CMK (cell line): ENCODE measurements at regions not wholly inside any gene's neighbourhood (a gene's known extent, or its start where the extent isn't known, plus 50 kb on each side); places are given as distances from the start of the nearest gene placed in this dataset.
A peak's percentile ranks its signal among the peaks of the same experiment; 100 is the strongest.

Experiments
- DNase-seq: peaks from one replicate; pipeline ENCODE4 v3.0.0-alpha.2; 2010; ENCODE audit warnings: low read depth

- peak; percentile 46 for DNase-seq
Observed at GRCh38 chr1:189859385-189859977, 618.2 kb downstream of the BRINP3 start.

- no peak for DNase-seq
Observed at GRCh38 chr1:189866606-189867005, 611.1 kb downstream of the BRINP3 start.

GRCh38 chr1:189868021-189868420 is 609.6 kb downstream of the BRINP3 start:
- no peak for DNase-seq

- DNase-seq: no peak
Observed at GRCh38 chr1:189874715-189875435, 602.8 kb downstream of the BRINP3 start.

GRCh38 chr1:189880135-189880534 is 597.5 kb downstream of the BRINP3 start:
- no peak for DNase-seq

- DNase-seq: no peak
Observed at GRCh38 chr1:189899686-189900425, 577.8 kb downstream of the BRINP3 start.

- no peak for DNase-seq
Observed at GRCh38 chr1:189904509-189904908, 573.2 kb downstream of the BRINP3 start.

- DNase-seq: no peak
Observed at GRCh38 chr1:189908113-189908512, 569.6 kb downstream of the BRINP3 start.

- DNase-seq: no peak
Observed at GRCh38 chr1:189921613-189922012, 556.1 kb downstream of the BRINP3 start.

GRCh38 chr1:189927641-189928040 is 550.0 kb downstream of the BRINP3 start:
- no peak for DNase-seq

- no peak for DNase-seq
Observed at GRCh38 chr1:189929501-189930099, 548.1 kb downstream of the BRINP3 start.

GRCh38 chr1:189936861-189937260 is 540.8 kb downstream of the BRINP3 start:
- no peak for DNase-seq

GRCh38 chr1:189939967-189940366 is 537.7 kb downstream of the BRINP3 start:
- no peak for DNase-seq

GRCh38 chr1:189941922-189942321 is 535.7 kb downstream of the BRINP3 start:
- no peak for DNase-seq

- no peak for DNase-seq
Observed at GRCh38 chr1:189958756-189959155, 518.9 kb downstream of the BRINP3 start.

- DNase-seq: no peak
Observed at GRCh38 chr1:189960769-189961168, 516.9 kb downstream of the BRINP3 start.

GRCh38 chr1:189962181-189962580 is 515.5 kb downstream of the BRINP3 start:
- DNase-seq: no peak

- no peak for DNase-seq
Observed at GRCh38 chr1:189970331-189971230, 507.1 kb downstream of the BRINP3 start.

GRCh38 chr1:189971656-189972055 is 506.0 kb downstream of the BRINP3 start:
- DNase-seq: no peak

- no peak for DNase-seq
Observed at GRCh38 chr1:189977184-189977583, 500.5 kb downstream of the BRINP3 start.

GRCh38 chr1:189983166-189983890 is 494.3 kb downstream of the BRINP3 start:
- DNase-seq: no peak
